IMR-90 (cell line): ENCODE measurements at regions not wholly inside any gene's neighbourhood (a gene's known extent, or its start where the extent isn't known, plus 50 kb on each side); places are given as distances from the start of the nearest gene placed in this dataset.

ENCODE experiments used
- ATAC-seq: fragments of 200-7000 bp; cut with Tn5 transposase; 2 replicates; pipeline ENCODE4 v1.9.1; 2020; ENCODE audit warnings: low read depth, mild to moderate bottlenecking, moderate library complexity
- BruUV-seq: library from RNA; stranded (reverse); fragments of 400-500 nt; replicated peaks from 2 replicates; lab custom pipeline; 2021; lab: Mats Ljungman, UMichigan
- CTCF ChIA-PET: fragments of 300-600 bp; formaldehyde crosslinking; extraction: SDS; loops from one replicate; lab custom pipeline; 2021; ENCODE audit warnings: antibody characterized with exemption; lab: Yijun Ruan, JAX
- POLR2A ChIA-PET: fragments of 300-600 bp; sonication (Branson Sonifier 250); formaldehyde crosslinking; loops from one replicate; lab custom pipeline; 2022; ENCODE audit warnings: antibody characterized with exemption; ENCODE audit not compliant: unreplicated experiment; lab: Charles Lee
- DNase-seq: peaks from one replicate; pipeline ENCODE4 v3.0.0; 2013
- H2AFZ ChIP-seq: replicated peaks from 2 replicates; pipeline ENCODE3; 2013; ENCODE audit warnings: low read length, mild to moderate bottlenecking; ENCODE audit not compliant: poor library complexity
- H2AK5ac ChIP-seq: 2 replicates; pipeline ENCODE4 v1.6.1; 2013; ENCODE audit warnings: low read depth, low read length, inconsistent platforms
- H2AK9ac ChIP-seq: replicated peaks from 2 replicates; pipeline ENCODE3; 2013; ENCODE audit warnings: mild to moderate bottlenecking, low read depth, low read length, moderate library complexity; ENCODE audit not compliant: poor library complexity
- H2BK120ac ChIP-seq: 2 replicates; pipeline ENCODE4 v1.6.1; 2013; ENCODE audit warnings: low read depth, low read length, inconsistent platforms
- H2BK15ac ChIP-seq: 3 replicates; pipeline ENCODE4 v1.6.1; 2013; ENCODE audit warnings: low read depth, low read length, inconsistent platforms
- H2BK20ac ChIP-seq: 2 replicates; pipeline ENCODE4 v1.6.1; 2013; ENCODE audit warnings: low read depth, mild to moderate bottlenecking, inconsistent platforms, low read length, moderate library complexity
- H2BK5ac ChIP-seq: 2 replicates; pipeline ENCODE4 v1.6.1; 2013; ENCODE audit warnings: mild to moderate bottlenecking, low read depth, low read length, inconsistent platforms; ENCODE audit not compliant: poor library complexity, severe bottlenecking
- H3K14ac ChIP-seq: replicated peaks from 2 replicates; pipeline ENCODE4 v1.6.1; 2013; ENCODE audit warnings: low read depth, low read length, inconsistent platforms
- H3K18ac ChIP-seq: 2 replicates; pipeline ENCODE4 v1.6.1; 2013; ENCODE audit warnings: low read depth, low read length, control low read depth
- H3K23ac ChIP-seq: 2 replicates; pipeline ENCODE4 v1.6.1; 2013; ENCODE audit warnings: low read depth, low read length, inconsistent platforms
- H3K27ac ChIP-seq: 2 replicates; pipeline ENCODE4 v1.5.1; 2013; ENCODE audit warnings: mild to moderate bottlenecking, control low read depth, low read length; ENCODE audit not compliant: insufficient read depth
- H3K27me3 ChIP-seq: 2 replicates; pipeline ENCODE4 v1.6.1; 2013; ENCODE audit warnings: low read length; ENCODE audit not compliant: control insufficient read depth, insufficient read depth
- H3K36me3 ChIP-seq: 2 replicates; pipeline ENCODE4 v1.6.1; 2013; ENCODE audit warnings: low read length, mixed read lengths; ENCODE audit not compliant: control insufficient read depth, insufficient read depth
- H3K4ac ChIP-seq: 2 replicates; pipeline ENCODE4 v1.6.1; 2013; ENCODE audit warnings: low read depth, low read length, inconsistent platforms
- H3K4me1 ChIP-seq: 2 replicates; pipeline ENCODE4 v1.6.1; 2013; ENCODE audit warnings: low read length, mixed read lengths; ENCODE audit not compliant: control insufficient read depth, insufficient read depth
- H3K4me2 ChIP-seq: 2 replicates; pipeline ENCODE4 v1.6.1; 2013; ENCODE audit warnings: low read depth, mild to moderate bottlenecking, control low read depth, low read length, moderate library complexity
- H3K4me3 ChIP-seq: 2 replicates; pipeline ENCODE4 v1.5.1; 2013; ENCODE audit warnings: low read depth, mild to moderate bottlenecking, control low read depth, low read length, moderate library complexity; ENCODE audit not compliant: insufficient read depth
- H3K56ac ChIP-seq: 2 replicates; pipeline ENCODE4 v1.6.1; 2013; ENCODE audit warnings: low read length, inconsistent platforms; ENCODE audit not compliant: insufficient read depth; ENCODE audit errors: extremely low read depth
- H3K79me1 ChIP-seq, 2 experiments: 2 replicates each; pipeline ENCODE4 v1.6.1; 2013; ENCODE audit warnings: low read length in 2 of 2, inconsistent platforms in 1 of 2, low read depth in 1 of 2
- H3K9ac ChIP-seq: 2 replicates; pipeline ENCODE4 v1.6.1; 2013; ENCODE audit warnings: low read depth, low read length, control low read depth
- H3K9me1 ChIP-seq: 2 replicates; pipeline ENCODE4 v1.6.1; 2013; ENCODE audit warnings: low read length, inconsistent platforms; ENCODE audit not compliant: insufficient read depth
- H3K9me3 ChIP-seq: 2 replicates; pipeline ENCODE4 v1.6.1; 2013; ENCODE audit warnings: low read length; ENCODE audit not compliant: control insufficient read depth, insufficient read depth
- H4K20me1 ChIP-seq: 2 replicates; pipeline ENCODE4 v1.6.1; 2013; ENCODE audit warnings: low read length, inconsistent platforms; ENCODE audit not compliant: insufficient read depth
- H4K5ac ChIP-seq: 2 replicates; pipeline ENCODE4 v1.6.1; 2013; ENCODE audit warnings: mild to moderate bottlenecking, low read depth, low read length, control low read depth
- H4K8ac ChIP-seq, 2 experiments: 2 replicates each; pipeline ENCODE4 v1.6.1; 2013; ENCODE audit warnings: low read depth in 2 of 2, low read length in 2 of 2, control low read depth in 1 of 2, inconsistent platforms in 1 of 2
- H4K91ac ChIP-seq: 2 replicates; pipeline ENCODE4 v1.6.1; 2013; ENCODE audit warnings: low read depth, low read length, inconsistent platforms; ENCODE audit not compliant: insufficient read depth
- BHLHE40 ChIP-seq: fragments of 150-350 bp; IDR thresholded peaks from 2 replicates; pipeline ENCODE4 v1.6.1; 2016; ENCODE audit warnings: mild to moderate bottlenecking, low read depth, low read length
- CEBPB ChIP-seq: IDR thresholded peaks from 2 replicates; pipeline ENCODE4 v1.6.1; 2012; ENCODE audit warnings: low read depth, low read length, improper control_type of control experiment
- CHD1 ChIP-seq: IDR thresholded peaks from 2 replicates; pipeline ENCODE4 v1.6.1; 2012; ENCODE audit warnings: low read depth, low read length, improper control_type of control experiment
- FOS ChIP-seq: fragments of 150-350 bp; IDR thresholded peaks from 2 replicates; pipeline ENCODE4 v1.6.1; 2016; ENCODE audit warnings: low read depth, low read length
- MAFK ChIP-seq: IDR thresholded peaks from 2 replicates; pipeline ENCODE4 v1.6.1; 2012; ENCODE audit warnings: low read depth, low read length, improper control_type of control experiment
- MXI1 ChIP-seq: IDR thresholded peaks from 2 replicates; pipeline ENCODE4 v1.6.1; 2012; ENCODE audit warnings: low read depth, mild to moderate bottlenecking, low read length, moderate library complexity, borderline replicate concordance
- NFE2L2 ChIP-seq: fragments of 150-350 bp; IDR thresholded peaks from 2 replicates; pipeline ENCODE4 v1.6.1; 2016; ENCODE audit warnings: low read depth, mild to moderate bottlenecking, low read length
- POLR2A ChIP-seq: IDR thresholded peaks from 2 replicates; pipeline ENCODE4 v1.6.1; 2012; ENCODE audit warnings: mild to moderate bottlenecking, low read depth, low read length
- RAD21 ChIP-seq: IDR thresholded peaks from 2 replicates; pipeline ENCODE4 v1.6.1; 2012; ENCODE audit warnings: low read length, improper control_type of control experiment
- RCOR1 ChIP-seq: IDR thresholded peaks from 2 replicates; pipeline ENCODE4 v1.6.1; 2012; ENCODE audit warnings: mild to moderate bottlenecking, low read length, improper control_type of control experiment; ENCODE audit not compliant: insufficient replicate concordance
- RFX5 ChIP-seq: IDR thresholded peaks from 2 replicates; pipeline ENCODE4 v1.8.0; 2012; ENCODE audit warnings: low read depth, mild to moderate bottlenecking, low read length, moderate library complexity
- SMC3 ChIP-seq: fragments of 150-350 bp; IDR thresholded peaks from 2 replicates; pipeline ENCODE4 v1.6.1; 2016; ENCODE audit warnings: low read depth, mild to moderate bottlenecking, antibody characterized with exemption, low read length, moderate library complexity
- WGBS, 2 experiments: methylation state at CpG; one replicate each; pipeline versions ENCODE4 v1.1.5 to v1.1.7; 2013; ENCODE audit warnings: missing lambda C conversion rate in 2 of 2; ENCODE audit not compliant: insufficient read length in 1 of 2; ENCODE audit errors: extremely low coverage in 2 of 2; 5-methylcytosine and 5-hydroxymethylcytosine counted together
- dilution Hi-C: fragments of 300-500 bp; cut with HindIII; formaldehyde crosslinking; loops from one replicate; pipeline ENCODE4 v1.14.3; 2018; ENCODE audit warnings: low sequenced_read_pairs; ENCODE audit not compliant: unreplicated experiment
- in situ Hi-C: fragments of 300-500 bp; cut with MboI; formaldehyde crosslinking; loops from 3 replicates; pipeline ENCODE4 v1.14.3; 2019; ENCODE audit warnings: low sequenced_read_pairs, inconsistent platforms, mixed read lengths
- intact Hi-C: fragments of 100-400 bp; cut with micrococcal nuclease; formaldehyde crosslinking; loops from 2 replicates; pipeline ENCODE4 v1.10.0; 2022
- TF ChIP-seq, protein P1 (sequence below): fragments of 150-350 bp; IDR thresholded peaks from 2 replicates; pipeline ENCODE4 v1.6.1; 2017; ENCODE audit warnings: mild to moderate bottlenecking, antibody characterized with exemption, low read length, low read depth
- TF ChIP-seq, protein P2 (sequence below): fragments of 150-350 bp; IDR thresholded peaks from 2 replicates; pipeline ENCODE4 v1.6.1; 2016; ENCODE audit warnings: low read depth, mild to moderate bottlenecking, low read length, moderate library complexity, borderline replicate concordance
- TF ChIP-seq, protein P3 (sequence below): conservative IDR thresholded peaks from 2 replicates; pipeline ENCODE4 v1.5.1; 2012; ENCODE audit warnings: mild to moderate bottlenecking, low read depth, low read length, improper control_type of control experiment

DNA sequence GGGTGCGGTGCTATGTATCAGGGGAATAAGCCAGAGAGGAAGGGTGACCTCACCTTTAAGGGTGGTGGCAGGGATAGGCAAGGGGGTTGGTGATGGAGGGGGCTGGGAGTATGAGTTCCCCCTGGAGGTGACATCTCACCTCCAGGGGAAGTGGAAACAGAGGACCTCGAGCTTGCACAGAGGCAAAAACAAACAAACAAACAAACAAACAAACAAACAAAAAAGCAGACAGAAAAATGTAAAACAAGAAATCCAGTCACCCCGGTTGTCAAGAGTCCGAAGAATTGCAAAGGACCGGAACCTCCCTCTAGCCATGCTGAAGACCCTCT lies 112.2 kb upstream of the MYL2 start:
- Histone ChIP-seq H4K5ac (no peak overlapping the region), H3K36me3 (no peaks in the 10 kb centered on the region), H2AK9ac (no peak overlapping the region), H3K79me1 (no peaks in the 10 kb centered on the region), H3K9me3 (no peaks in the 10 kb centered on the region), H3K4me1 (no peaks in the 10 kb centered on the region), H3K4ac (no peak overlapping the region), H4K91ac (no peak overlapping the region), H4K20me1 (no peaks in the 10 kb centered on the region), H3K4me3 (no peak overlapping the region), H2BK20ac (no peak overlapping the region), H3K27me3 (peaks cover 46% of the 10 kb centered on the region), H2BK5ac (no peak overlapping the region), H2AFZ (no peak overlapping the region), H4K8ac (no peak overlapping the region), H3K9me1 (no peaks in the 10 kb centered on the region), H2BK120ac (no peak overlapping the region), H3K18ac (no peak overlapping the region), H2BK15ac (no peak overlapping the region), H3K23ac (no peak overlapping the region), H3K9ac (no peak overlapping the region), H3K56ac (no peak overlapping the region), H3K27ac (no peak overlapping the region), H3K4me2 (no peak overlapping the region), H3K14ac (no peak overlapping the region), H2AK5ac (no peak overlapping the region)
- ChIA-PET CTCF (no interaction called here), POLR2A (no interaction called here)
- intact Hi-C loops (no loop called here), in situ Hi-C loops (no loop called here), dilution Hi-C loops (no loop called here)
- ATAC-seq, result no peak
- no peak for DNase-seq
- TF ChIP-seq, protein P1, sequence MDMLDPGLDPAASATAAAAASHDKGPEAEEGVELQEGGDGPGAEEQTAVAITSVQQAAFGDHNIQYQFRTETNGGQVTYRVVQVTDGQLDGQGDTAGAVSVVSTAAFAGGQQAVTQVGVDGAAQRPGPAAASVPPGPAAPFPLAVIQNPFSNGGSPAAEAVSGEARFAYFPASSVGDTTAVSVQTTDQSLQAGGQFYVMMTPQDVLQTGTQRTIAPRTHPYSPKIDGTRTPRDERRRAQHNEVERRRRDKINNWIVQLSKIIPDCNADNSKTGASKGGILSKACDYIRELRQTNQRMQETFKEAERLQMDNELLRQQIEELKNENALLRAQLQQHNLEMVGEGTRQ, result no peak
- TF ChIP-seq, protein P2, sequence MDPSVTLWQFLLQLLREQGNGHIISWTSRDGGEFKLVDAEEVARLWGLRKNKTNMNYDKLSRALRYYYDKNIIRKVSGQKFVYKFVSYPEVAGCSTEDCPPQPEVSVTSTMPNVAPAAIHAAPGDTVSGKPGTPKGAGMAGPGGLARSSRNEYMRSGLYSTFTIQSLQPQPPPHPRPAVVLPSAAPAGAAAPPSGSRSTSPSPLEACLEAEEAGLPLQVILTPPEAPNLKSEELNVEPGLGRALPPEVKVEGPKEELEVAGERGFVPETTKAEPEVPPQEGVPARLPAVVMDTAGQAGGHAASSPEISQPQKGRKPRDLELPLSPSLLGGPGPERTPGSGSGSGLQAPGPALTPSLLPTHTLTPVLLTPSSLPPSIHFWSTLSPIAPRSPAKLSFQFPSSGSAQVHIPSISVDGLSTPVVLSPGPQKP, result no peak
- TF ChIP-seq RCOR1, result no peak
- no peak for TF ChIP-seq NFE2L2
- no peak for TF ChIP-seq CHD1
- TF ChIP-seq POLR2A, result no peak
- TF ChIP-seq SMC3, result no peak
- TF ChIP-seq FOS, result no peak
- TF ChIP-seq, protein P3, sequence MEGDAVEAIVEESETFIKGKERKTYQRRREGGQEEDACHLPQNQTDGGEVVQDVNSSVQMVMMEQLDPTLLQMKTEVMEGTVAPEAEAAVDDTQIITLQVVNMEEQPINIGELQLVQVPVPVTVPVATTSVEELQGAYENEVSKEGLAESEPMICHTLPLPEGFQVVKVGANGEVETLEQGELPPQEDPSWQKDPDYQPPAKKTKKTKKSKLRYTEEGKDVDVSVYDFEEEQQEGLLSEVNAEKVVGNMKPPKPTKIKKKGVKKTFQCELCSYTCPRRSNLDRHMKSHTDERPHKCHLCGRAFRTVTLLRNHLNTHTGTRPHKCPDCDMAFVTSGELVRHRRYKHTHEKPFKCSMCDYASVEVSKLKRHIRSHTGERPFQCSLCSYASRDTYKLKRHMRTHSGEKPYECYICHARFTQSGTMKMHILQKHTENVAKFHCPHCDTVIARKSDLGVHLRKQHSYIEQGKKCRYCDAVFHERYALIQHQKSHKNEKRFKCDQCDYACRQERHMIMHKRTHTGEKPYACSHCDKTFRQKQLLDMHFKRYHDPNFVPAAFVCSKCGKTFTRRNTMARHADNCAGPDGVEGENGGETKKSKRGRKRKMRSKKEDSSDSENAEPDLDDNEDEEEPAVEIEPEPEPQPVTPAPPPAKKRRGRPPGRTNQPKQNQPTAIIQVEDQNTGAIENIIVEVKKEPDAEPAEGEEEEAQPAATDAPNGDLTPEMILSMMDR, result no peak
- no peak for TF ChIP-seq BHLHE40
- TF ChIP-seq MAFK, result no peak
- TF ChIP-seq MXI1, result no peak
- no peak for TF ChIP-seq RFX5
- TF ChIP-seq CEBPB, result no peak
- TF ChIP-seq RAD21, result no peak
- no CpG with 5 or more reads among the region's 5 CpGs for WGBS, 2 experiments
- no TSS peak for BruUV-seq
